ENCODE measurements at regions not wholly inside any gene's neighbourhood (a gene's known extent, or its start where the extent isn't known, plus 50 kb on each side); places are given as distances from the start of the nearest gene placed in this dataset.
"Not testable (repeated sequence)": the region's sequence is repeated elsewhere in the genome, so short reads cannot be mapped to it uniquely, and the experiment has no call there.

DNA sequence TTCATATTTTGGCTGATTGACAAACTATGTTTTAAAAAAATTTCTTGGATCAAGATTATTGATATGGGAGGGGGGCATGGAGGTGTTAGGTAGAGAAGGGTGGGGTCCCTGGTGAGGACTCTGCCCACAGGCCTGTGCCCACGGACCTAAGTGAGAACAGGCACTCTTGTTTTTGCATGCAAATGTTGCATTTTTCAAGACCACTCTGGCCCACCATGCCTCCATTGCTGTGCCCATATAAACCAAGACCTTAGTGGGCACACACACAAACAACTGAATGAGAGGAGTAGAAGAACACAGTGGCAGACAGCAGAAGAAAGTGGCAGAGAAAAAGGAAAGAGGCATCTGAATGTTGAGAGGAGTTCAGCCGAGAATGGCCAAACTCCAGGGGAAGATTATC lies 69.6 kb upstream of the ZNF98 start:
- RAD21 ChIA-PET (ENCODE audit: low non-redundant PET in 1 of 2, low total read pairs in 2 of 2, uncharacterized antibody in 2 of 2, unreplicated experiment in 2 of 2): no interaction called here
- Histone ChIP-seq H3K36me3 (ENCODE audit: control insufficient read depth in 1 of 2, insufficient read depth in 2 of 2, low read length in 2 of 2) (no peaks in the 10 kb centered on the region), H3K9me3 (ENCODE audit: control insufficient read depth in 1 of 2, insufficient read depth in 1 of 2, low read depth in 1 of 2, low read length in 2 of 2) (peaks cover 17 to 39% of the 10 kb centered on the region in 2 experiments; a peak in 2 of 4 replicates), H4K20me1 (ENCODE audit: insufficient read depth) (no peaks in the 10 kb centered on the region), H3K4me3 (replicated peaks in 1 of 2; ENCODE audit: low read depth in 1 of 2, low read length in 2 of 2) (no peak overlapping the region), H3K27ac (ENCODE audit: low read depth, low read length) (no peak overlapping the region), H3K27me3 (ENCODE audit: insufficient read depth, low read length) (no peaks in the 10 kb centered on the region), H2AFZ (ENCODE audit: low read depth, low read length, poor library complexity, severe bottlenecking) (no peak overlapping the region), H3K4me2 (ENCODE audit: low read length) (no peak overlapping the region), H3K9me2 (ENCODE audit: insufficient read depth) (no peaks in the 10 kb centered on the region), H3K9ac (ENCODE audit: low read length) (no peak overlapping the region), H3K79me2 (ENCODE audit: insufficient read depth, low read length) (no peaks in the 10 kb centered on the region), H3K4me1 (ENCODE audit: control insufficient read depth in 1 of 2, insufficient read depth in 2 of 2, low read length in 2 of 2) (no peaks in the 10 kb centered on the region)
- CTCF ChIA-PET: no interaction called here
- POLR2A ChIA-PET: no interaction called here
- intact Hi-C loops (cut with micrococcal nuclease): no loop called here
- ATAC-seq (no peak), DNase-seq (ENCODE audit: low read depth, low spot score) (no peak)
- TF ChIP-seq RAD21 (IDR thresholded peaks at IDR 0.05; ENCODE audit: low read depth) (no peak), SIN3A (IDR thresholded peaks at IDR 0.05; ENCODE audit: low read depth) (no peak), EZH2phosphoT487 (IDR thresholded peaks at IDR 0.05; ENCODE audit: borderline replicate concordance) (no peak), YY1 (IDR thresholded peaks at IDR 0.05; ENCODE audit: extremely low read depth, insufficient replicate concordance, low read depth, low read length) (no peak), ELF1 (IDR thresholded peaks at IDR 0.05; ENCODE audit: borderline replicate concordance, low read depth) (no peak), FOSL1 (IDR thresholded peaks at IDR 0.05; ENCODE audit: low read depth) (no peak), CBX3 (IDR thresholded peaks at IDR 0.05; ENCODE audit: low read depth) (no peak), POLR2AphosphoS5 (IDR thresholded peaks at IDR 0.05; ENCODE audit: low read depth, low read length) (no peak), ZNF274 (IDR thresholded peaks at IDR 0.05; ENCODE audit: low read depth, low read length) (no peak), JUND (IDR thresholded peaks at IDR 0.05) (no peak), EGR1 (IDR thresholded peaks at IDR 0.05; ENCODE audit: low read depth) (no peak)
- TF ChIP-seq, protein P1, sequence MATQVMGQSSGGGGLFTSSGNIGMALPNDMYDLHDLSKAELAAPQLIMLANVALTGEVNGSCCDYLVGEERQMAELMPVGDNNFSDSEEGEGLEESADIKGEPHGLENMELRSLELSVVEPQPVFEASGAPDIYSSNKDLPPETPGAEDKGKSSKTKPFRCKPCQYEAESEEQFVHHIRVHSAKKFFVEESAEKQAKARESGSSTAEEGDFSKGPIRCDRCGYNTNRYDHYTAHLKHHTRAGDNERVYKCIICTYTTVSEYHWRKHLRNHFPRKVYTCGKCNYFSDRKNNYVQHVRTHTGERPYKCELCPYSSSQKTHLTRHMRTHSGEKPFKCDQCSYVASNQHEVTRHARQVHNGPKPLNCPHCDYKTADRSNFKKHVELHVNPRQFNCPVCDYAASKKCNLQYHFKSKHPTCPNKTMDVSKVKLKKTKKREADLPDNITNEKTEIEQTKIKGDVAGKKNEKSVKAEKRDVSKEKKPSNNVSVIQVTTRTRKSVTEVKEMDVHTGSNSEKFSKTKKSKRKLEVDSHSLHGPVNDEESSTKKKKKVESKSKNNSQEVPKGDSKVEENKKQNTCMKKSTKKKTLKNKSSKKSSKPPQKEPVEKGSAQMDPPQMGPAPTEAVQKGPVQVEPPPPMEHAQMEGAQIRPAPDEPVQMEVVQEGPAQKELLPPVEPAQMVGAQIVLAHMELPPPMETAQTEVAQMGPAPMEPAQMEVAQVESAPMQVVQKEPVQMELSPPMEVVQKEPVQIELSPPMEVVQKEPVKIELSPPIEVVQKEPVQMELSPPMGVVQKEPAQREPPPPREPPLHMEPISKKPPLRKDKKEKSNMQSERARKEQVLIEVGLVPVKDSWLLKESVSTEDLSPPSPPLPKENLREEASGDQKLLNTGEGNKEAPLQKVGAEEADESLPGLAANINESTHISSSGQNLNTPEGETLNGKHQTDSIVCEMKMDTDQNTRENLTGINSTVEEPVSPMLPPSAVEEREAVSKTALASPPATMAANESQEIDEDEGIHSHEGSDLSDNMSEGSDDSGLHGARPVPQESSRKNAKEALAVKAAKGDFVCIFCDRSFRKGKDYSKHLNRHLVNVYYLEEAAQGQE (IDR thresholded peaks at IDR 0.05; ENCODE audit: low read depth): no peak
- TF ChIP-seq, protein P2, sequence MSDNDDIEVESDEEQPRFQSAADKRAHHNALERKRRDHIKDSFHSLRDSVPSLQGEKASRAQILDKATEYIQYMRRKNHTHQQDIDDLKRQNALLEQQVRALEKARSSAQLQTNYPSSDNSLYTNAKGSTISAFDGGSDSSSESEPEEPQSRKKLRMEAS (IDR thresholded peaks at IDR 0.05): no peak
- no TSS peak for BruUV-seq (replicated peaks)

DNA sequence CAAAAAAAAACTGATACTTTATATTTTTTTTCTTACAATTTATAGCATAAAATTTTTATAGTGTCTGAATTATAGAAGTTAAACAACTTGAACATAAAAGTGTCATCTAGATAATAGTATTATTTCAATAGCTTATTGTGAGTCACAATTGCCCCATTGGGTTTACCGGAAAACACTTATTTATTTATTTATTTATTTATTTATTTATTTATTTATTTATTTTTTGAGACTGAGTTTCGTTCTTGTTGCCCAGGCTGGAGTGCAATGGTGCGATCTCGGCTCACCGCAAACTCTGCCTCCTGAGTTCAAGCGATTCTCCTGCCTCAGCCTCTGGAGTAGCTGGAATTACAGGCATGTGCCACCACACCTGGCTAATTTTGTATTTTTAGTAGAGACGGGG lies 61.4 kb upstream of the ZNF98 start:
- H3K4me2 ChIP-seq (ENCODE audit: low read length); BruUV-seq (replicated peaks); CTCF ChIA-PET; H3K4me1 ChIP-seq (ENCODE audit: control insufficient read depth in 1 of 2, insufficient read depth in 2 of 2, low read length in 2 of 2); DNase-seq (ENCODE audit: low read depth, low spot score); POLR2A ChIA-PET; H3K79me2 ChIP-seq (ENCODE audit: insufficient read depth, low read length); H3K4me3 ChIP-seq (replicated peaks in 1 of 2; ENCODE audit: low read depth in 1 of 2, low read length in 2 of 2); intact Hi-C loops (cut with micrococcal nuclease); H2AFZ ChIP-seq (ENCODE audit: low read depth, low read length, poor library complexity, severe bottlenecking); ATAC-seq; H3K27me3 ChIP-seq (ENCODE audit: insufficient read depth, low read length); H3K36me3 ChIP-seq (ENCODE audit: control insufficient read depth in 1 of 2, insufficient read depth in 2 of 2, low read length in 2 of 2); H3K9ac ChIP-seq (ENCODE audit: low read length); H3K27ac ChIP-seq (ENCODE audit: low read depth, low read length); H3K9me2 ChIP-seq (ENCODE audit: insufficient read depth); RAD21 ChIA-PET (ENCODE audit: low non-redundant PET in 1 of 2, low total read pairs in 2 of 2, uncharacterized antibody in 2 of 2, unreplicated experiment in 2 of 2); H4K20me1 ChIP-seq (ENCODE audit: insufficient read depth): not testable (repeated sequence)
- peaks cover 29 to 30% of the 10 kb centered on the region in 2 experiments; a peak in 3 of 4 replicates for H3K9me3 ChIP-seq (ENCODE audit: control insufficient read depth in 1 of 2, insufficient read depth in 1 of 2, low read depth in 1 of 2, low read length in 2 of 2)
